ENCODE measurements at regions not wholly inside any gene's neighbourhood (a gene's known extent, or its start where the extent isn't known, plus 50 kb on each side); places are given as distances from the start of the nearest gene placed in this dataset.
"Not testable (repeated sequence)": the region's sequence is repeated elsewhere in the genome, so short reads cannot be mapped to it uniquely, and the experiment has no call there.

GRCh38 chr6:159522877-159523547 is 170.0 kb downstream of the SOD2 start:
- no peak for DNase-seq

DNA sequence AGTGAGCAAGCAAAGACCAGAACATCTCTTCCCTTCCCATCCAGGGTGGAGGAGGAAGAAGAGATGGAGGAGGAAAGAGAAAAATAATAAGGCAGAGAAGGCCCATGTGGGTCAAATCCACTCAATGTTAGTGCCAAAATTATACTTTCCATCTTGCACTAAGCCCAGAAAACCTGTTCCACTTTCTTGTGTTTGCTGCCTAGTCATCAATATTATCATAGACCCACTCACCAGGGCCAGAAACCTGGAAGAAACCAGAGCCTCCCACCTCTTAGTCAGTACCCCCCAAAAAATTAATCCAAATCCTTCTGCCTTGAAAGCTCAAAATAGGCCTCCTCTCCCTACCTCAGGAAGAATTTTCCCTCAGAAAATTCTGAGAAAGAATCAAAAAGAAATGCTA is 171.1 kb downstream of the SOD2 start:
- no peak for DNase-seq

GRCh38 chr6:159520002-159520401 is 173.0 kb downstream of the SOD2 start:
- DNase-seq = no peak

DNA sequence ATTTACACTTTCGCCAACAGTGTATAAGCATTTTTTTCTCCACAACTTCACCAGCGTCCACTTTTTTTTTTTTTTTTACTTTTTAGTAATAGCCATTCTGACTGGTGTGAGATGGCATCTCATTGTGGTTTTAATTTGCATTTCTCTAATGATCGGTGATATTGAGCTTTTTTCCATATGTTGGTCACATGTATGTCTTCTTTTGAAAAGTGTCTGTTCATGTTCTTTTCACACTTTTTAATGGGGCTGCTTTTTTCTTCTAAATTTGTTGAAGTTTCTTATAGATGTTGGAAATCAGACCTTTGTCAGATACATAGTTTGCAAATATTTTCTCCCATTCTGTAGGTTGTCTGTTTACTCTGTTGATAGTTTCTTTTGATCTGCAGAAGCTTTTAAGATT is 177.2 kb downstream of the SOD2 start:
- DNase-seq = not testable (repeated sequence)

DNA sequence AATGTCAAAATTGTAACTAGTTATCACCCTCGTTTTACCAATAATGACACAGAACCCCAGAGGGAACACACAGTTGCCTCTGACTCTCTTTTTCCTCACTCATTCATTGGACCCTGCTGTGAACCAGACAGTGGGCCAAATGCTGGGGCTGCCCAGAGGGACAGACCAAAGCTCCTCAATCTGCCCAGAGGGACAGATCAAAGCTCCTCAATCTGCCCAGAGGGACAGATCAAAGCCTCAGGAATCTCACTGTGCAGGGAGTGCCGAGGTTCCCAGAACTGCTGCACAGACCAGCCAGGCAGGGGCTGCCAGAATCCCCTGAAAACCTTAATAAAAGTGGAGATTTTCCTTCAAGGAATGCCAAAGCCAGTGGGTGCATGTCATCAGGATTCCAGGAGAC is 179.1 kb downstream of the SOD2 start:
- DNase-seq = no peak

DNA sequence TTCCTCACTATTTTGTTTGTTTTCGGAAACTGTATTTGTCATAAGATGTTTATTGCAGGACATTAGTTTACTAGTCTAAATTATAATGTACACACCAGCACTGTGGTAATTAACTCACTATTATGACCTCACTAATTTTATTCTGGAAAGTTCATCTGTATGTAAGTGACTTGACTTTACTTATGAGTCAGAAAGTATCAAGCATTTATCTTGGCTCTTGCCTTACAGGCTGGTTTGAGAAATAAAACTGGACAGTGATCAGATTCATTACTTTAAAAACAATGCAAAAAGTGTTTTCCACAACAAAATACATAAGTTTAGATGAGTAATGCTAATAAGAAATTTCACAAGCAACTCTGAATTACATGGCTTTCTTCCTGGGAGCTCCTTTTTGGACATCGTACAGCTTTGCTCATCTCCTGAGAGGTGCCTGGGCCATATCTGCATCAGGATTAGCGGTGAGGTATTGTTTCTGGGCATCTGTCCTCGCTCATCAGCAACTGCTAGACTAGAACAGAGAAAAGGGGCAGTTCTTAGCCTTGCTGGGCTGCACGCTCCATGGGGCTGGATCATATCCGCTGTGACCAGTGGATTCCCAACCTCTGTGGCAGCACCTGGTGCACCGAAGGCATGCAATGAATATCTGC is 179.8 kb downstream of the SOD2 start:
- no peak for DNase-seq

DNA sequence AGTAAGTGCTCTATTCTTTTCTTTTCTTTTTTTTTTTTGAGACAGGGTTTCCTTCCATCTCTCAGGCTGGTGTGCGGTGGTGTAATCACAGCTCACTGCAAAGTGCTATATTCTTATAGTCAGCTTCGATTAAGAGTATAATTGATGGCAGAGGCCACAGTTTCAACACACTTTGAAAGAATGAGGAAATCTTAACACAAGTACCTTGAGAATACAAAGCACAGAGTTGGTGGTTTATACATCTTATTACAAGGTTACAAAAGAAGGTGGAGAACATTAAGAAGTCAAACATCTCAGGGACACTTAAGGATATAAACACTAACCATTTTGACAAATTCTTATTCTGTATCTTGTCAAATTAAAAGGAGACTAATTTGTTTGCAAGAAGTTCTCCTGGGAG is 180.5 kb downstream of the SOD2 start:
- DNase-seq = no peak

DNA sequence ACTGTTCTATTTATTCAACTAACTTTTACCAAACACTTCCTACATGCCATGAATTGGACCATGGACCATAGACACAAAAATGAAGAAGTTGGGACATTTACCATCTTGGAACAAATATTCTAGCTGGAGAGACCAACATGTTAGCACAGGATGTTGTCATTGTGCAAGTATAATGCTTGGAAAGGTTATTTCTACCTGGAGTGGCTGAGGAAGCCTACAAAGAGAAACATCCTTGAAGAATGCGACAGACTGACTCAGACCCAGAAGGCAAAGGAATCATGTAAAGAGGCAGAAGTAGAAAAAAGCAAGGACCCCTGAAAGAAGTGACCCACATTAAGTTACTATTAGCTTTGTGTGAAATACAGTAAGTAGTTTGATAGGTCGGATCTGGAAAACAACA is 180.9 kb downstream of the SOD2 start:
- DNase-seq = no peak

- no peak for DNase-seq
Observed at GRCh38 chr6:159510141-159510540, 182.9 kb downstream of the SOD2 start.

DNA sequence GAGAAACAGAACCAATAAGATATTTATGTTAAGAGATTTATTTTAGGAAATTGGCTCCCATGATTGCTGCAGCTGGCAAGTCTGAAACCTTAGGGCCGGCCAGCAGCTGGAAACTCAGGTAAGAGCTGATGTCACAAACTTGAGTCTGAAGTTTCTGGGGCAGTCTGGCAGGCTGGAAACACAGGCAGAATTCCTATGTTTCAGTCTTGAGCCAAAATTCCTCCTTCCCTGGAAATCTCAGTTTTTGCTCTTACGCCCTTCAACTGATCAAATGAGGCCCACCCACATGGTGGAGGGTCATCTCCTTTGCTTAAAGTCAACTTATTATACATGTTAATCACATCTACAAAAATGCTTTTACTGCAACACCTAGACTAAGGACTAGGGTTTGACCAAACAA is 184.1 kb downstream of the SOD2 start:
- DNase-seq = no peak

DNA sequence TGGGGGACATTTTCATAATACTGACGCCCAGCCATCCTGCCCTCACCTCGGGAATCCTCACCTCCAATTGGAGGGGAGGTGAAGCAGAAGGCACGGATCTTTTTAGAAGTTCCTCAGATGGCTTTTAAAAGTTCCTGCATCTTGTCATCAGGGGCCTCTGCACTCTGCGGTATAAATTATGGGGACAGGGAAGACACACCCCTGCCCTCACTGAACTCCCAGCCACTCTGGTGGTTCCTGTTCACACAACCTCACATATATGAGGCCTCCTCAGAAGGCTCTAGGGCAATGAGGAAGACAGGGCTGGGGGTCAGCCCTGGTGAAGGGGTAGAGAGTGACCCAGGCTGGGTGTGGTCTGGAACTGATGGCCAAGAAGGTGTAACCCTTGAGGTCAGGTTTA is 187.0 kb downstream of the SOD2 start:
- DNase-seq = no peak

GRCh38 chr6:159505140-159505922 is 187.7 kb downstream of the SOD2 start:
- no peak for DNase-seq

GRCh38 chr6:159501558-159501957 is 191.5 kb downstream of the SOD2 start:
- no peak for DNase-seq

DNA sequence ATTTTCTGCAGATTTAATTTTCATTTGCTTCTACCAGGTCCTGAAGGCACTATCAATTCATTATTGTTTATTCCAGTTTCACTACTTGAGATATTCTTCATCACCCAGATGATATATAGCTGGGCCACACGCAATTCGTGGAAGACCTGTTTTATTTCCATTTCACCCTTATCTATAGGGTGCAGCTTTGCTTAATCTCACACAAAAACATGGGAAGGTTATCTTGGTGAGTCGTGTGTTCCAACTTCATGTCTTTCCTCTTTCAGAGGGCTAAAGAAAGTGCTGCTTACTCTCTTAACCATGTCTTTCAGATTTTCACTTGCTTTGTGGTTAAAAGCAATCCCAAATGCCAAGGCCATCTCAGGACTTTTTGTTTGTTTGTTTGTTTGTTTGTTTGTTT is 194.0 kb downstream of the SOD2 start:
- DNase-seq = no peak

DNA sequence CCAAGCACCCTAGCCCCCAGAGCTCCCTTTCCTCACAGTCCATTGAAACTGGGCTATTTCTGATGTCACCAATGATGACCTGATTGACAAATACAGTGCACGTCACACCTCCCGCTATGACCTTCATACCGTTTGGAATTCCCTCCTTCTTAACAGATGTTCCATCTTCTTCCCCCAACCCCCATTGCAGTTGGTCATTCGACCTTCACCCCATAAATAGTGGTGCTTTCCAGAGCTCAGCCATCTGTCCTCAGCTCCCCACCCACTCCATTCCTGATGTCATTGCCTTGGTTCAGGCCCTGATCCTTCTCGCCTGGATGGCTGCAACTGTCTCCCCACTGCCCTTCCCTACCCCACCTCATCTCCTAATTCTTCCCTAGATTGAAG is 198.5 kb downstream of the SOD2 start:
- no peak for DNase-seq

- DNase-seq = no peak
Observed at GRCh38 chr6:159493898-159494585, 199.0 kb downstream of the SOD2 start.

- DNase-seq = no peak
Observed at GRCh38 chr6:159493231-159493897, 199.7 kb downstream of the SOD2 start.

DNA sequence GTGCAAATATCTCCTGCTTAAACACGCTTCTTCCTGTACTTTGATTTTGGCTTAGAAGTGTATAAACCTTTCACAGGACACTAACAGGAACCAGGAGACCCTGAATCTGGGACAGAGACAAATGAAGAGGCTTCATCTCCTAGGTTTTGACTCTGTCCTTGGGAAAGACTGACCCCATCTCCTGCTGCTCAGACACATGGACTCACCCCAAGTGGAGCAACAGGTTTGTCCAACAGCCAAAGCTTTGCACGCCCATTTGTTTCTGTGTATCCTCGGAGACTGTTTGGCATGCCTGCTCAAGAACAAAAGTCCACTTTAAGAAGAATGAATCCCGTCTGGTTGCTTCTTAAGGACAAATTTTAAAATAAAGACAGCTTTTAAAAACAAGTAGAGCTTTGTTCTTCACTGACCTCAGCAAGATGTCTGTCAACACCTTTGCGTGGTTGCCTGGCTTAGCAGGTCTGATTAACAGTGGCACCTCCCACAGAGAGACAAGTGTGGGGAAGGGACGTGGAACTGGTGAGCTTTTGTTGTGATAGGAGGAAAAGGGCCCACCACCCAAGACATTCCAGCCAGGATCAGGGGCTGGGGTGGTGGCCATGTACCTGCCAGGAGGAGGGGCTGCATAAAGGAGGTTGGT is 202.6 kb downstream of the SOD2 start:
- DNase-seq = no peak

- DNase-seq = no peak
Observed at GRCh38 chr6:159487636-159488035, 205.4 kb downstream of the SOD2 start.

GRCh38 chr6:159483259-159483658 is 209.8 kb downstream of the SOD2 start:
- no peak for DNase-seq

GRCh38 chr6:159481897-159482296 is 211.1 kb downstream of the SOD2 start:
- no peak for DNase-seq

DNA sequence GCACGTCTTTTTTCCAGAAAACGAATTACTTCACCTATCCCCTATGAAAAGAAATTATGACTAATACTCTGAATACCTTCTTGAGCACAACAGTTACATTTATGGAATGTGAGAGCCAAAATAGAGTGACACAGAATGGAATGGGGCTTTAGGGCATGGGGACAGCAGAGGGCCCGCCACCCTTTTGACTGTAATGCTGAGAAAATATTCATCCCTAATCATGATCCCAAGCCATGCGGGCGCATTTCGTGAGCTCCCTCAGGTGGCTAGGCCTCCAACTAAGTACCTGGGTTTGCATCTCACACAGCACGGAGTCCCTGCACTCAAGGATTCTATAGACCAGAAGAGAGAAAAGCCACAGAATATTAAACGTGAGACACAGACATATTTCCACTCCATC is 212.6 kb downstream of the SOD2 start:
- no peak for DNase-seq

DNA sequence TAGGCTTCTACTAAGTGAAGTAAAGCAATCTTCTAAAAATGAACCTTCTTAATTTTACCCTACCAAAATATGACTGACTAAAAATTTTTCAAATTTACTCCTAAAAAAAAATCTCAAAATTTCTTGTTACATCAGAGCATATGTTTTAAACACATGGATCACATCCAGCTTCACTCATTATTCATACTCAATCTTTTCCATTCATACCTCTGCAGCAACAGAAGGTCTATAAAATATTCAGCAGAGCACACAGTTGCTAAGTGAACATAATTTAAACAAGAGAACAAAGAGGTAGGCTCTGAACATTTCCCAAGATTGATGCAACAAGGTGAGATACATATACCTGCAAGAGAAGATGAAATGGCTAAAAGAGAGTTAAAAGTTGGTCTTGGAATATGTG is 213.9 kb downstream of the SOD2 start:
- no peak for DNase-seq
